ENCODE measurements at regions not wholly inside any gene's neighbourhood (a gene's known extent, or its start where the extent isn't known, plus 50 kb on each side); places are given as distances from the start of the nearest gene placed in this dataset.

- H3K4me1 ChIP-seq (ENCODE audit: insufficient read depth, low read length): no peaks in the 10 kb centered on the region
- no peak overlapping the region for H3K27ac ChIP-seq (ENCODE audit: low read depth, low read length)
- H3K36me3 ChIP-seq (ENCODE audit: insufficient read depth, low read length): no peaks in the 10 kb centered on the region
- no peak overlapping the region for H3K4me3 ChIP-seq (ENCODE audit: low read depth in 1 of 2, low read length in 2 of 2)
- no peaks in the 10 kb centered on the region for H3K27me3 ChIP-seq (ENCODE audit: control insufficient read depth in 1 of 2, insufficient read depth in 2 of 2, low read length in 2 of 2)
- H3K9ac ChIP-seq (ENCODE audit: low read length): no peak overlapping the region
- no peaks in the 10 kb centered on the region for H3K9me3 ChIP-seq (ENCODE audit: low read length)
Measured at GRCh38 chr2:16371751-16372150, 293.9 kb downstream of the CYRIA start.

GRCh38 chr2:16368951-16369350, 296.7 kb downstream of the CYRIA start:
- Histone ChIP-seq H3K4me1 (ENCODE audit: insufficient read depth, low read length) (no peaks in the 10 kb centered on the region), H3K27ac (ENCODE audit: low read depth, low read length) (no peak overlapping the region), H3K4me3 (ENCODE audit: low read depth in 1 of 2, low read length in 2 of 2) (no peak overlapping the region), H3K9ac (ENCODE audit: low read length) (no peak overlapping the region), H3K36me3 (ENCODE audit: insufficient read depth, low read length) (no peaks in the 10 kb centered on the region), H3K27me3 (ENCODE audit: control insufficient read depth in 1 of 2, insufficient read depth in 2 of 2, low read length in 2 of 2) (no peaks in the 10 kb centered on the region), H3K9me3 (ENCODE audit: low read length) (no peaks in the 10 kb centered on the region)

GRCh38 chr2:16368328-16368727, 297.3 kb downstream of the CYRIA start:
- no peak overlapping the region for H3K4me3 ChIP-seq (ENCODE audit: low read depth in 1 of 2, low read length in 2 of 2)
- no peaks in the 10 kb centered on the region for H3K9me3 ChIP-seq (ENCODE audit: low read length)
- H3K9ac ChIP-seq (ENCODE audit: low read length): no peak overlapping the region
- H3K4me1 ChIP-seq (ENCODE audit: insufficient read depth, low read length): no peaks in the 10 kb centered on the region
- no peaks in the 10 kb centered on the region for H3K36me3 ChIP-seq (ENCODE audit: insufficient read depth, low read length)
- H3K27me3 ChIP-seq (ENCODE audit: control insufficient read depth in 1 of 2, insufficient read depth in 2 of 2, low read length in 2 of 2): no peaks in the 10 kb centered on the region
- no peak overlapping the region for H3K27ac ChIP-seq (ENCODE audit: low read depth, low read length)

- H3K4me1 ChIP-seq (ENCODE audit: insufficient read depth, low read length): no peaks in the 10 kb centered on the region
- no peaks in the 10 kb centered on the region for H3K27me3 ChIP-seq (ENCODE audit: control insufficient read depth in 1 of 2, insufficient read depth in 2 of 2, low read length in 2 of 2)
- H3K27ac ChIP-seq (ENCODE audit: low read depth, low read length): no peak overlapping the region
- no peak overlapping the region for H3K9ac ChIP-seq (ENCODE audit: low read length)
- H3K4me3 ChIP-seq (ENCODE audit: low read depth in 1 of 2, low read length in 2 of 2): no peak overlapping the region
- H3K36me3 ChIP-seq (ENCODE audit: insufficient read depth, low read length): no peaks in the 10 kb centered on the region
- no peaks in the 10 kb centered on the region for H3K9me3 ChIP-seq (ENCODE audit: low read length)
Measured at GRCh38 chr2:16365366-16365765, 300.3 kb downstream of the CYRIA start.

GRCh38 chr2:16363581-16363980, 302.1 kb downstream of the CYRIA start:
- H3K9ac ChIP-seq (ENCODE audit: low read length): no peak overlapping the region
- no peaks in the 10 kb centered on the region for H3K27me3 ChIP-seq (ENCODE audit: control insufficient read depth in 1 of 2, insufficient read depth in 2 of 2, low read length in 2 of 2)
- no peaks in the 10 kb centered on the region for H3K36me3 ChIP-seq (ENCODE audit: insufficient read depth, low read length)
- no peak overlapping the region for H3K27ac ChIP-seq (ENCODE audit: low read depth, low read length)
- H3K9me3 ChIP-seq (ENCODE audit: low read length): no peaks in the 10 kb centered on the region
- no peaks in the 10 kb centered on the region for H3K4me1 ChIP-seq (ENCODE audit: insufficient read depth, low read length)
- H3K4me3 ChIP-seq (ENCODE audit: low read depth in 1 of 2, low read length in 2 of 2): no peak overlapping the region

GRCh38 chr2:16362611-16363010, 303.0 kb downstream of the CYRIA start:
- no peaks in the 10 kb centered on the region for H3K36me3 ChIP-seq (ENCODE audit: insufficient read depth, low read length)

GRCh38 chr2:16361261-16361995, 304.2 kb downstream of the CYRIA start:
- Histone ChIP-seq H3K9me3 (ENCODE audit: low read length) (no peaks in the 10 kb centered on the region), H3K36me3 (ENCODE audit: insufficient read depth, low read length) (no peaks in the 10 kb centered on the region), H3K4me1 (ENCODE audit: insufficient read depth, low read length) (no peaks in the 10 kb centered on the region), H3K27me3 (ENCODE audit: control insufficient read depth in 1 of 2, insufficient read depth in 2 of 2, low read length in 2 of 2) (no peaks in the 10 kb centered on the region), H3K27ac (ENCODE audit: low read depth, low read length) (no peak overlapping the region), H3K9ac (ENCODE audit: low read length) (no peak overlapping the region), H3K4me3 (ENCODE audit: low read depth in 1 of 2, low read length in 2 of 2) (no peak overlapping the region)

More at GRCh38 chr2:16362611-16363010, 303.0 kb downstream of the CYRIA start:
- H3K9me3 ChIP-seq (ENCODE audit: low read length): no peaks in the 10 kb centered on the region
- no peaks in the 10 kb centered on the region for H3K27me3 ChIP-seq (ENCODE audit: control insufficient read depth in 1 of 2, insufficient read depth in 2 of 2, low read length in 2 of 2)
- H3K27ac ChIP-seq (ENCODE audit: low read depth, low read length): no peak overlapping the region
- no peak overlapping the region for H3K4me3 ChIP-seq (ENCODE audit: low read depth in 1 of 2, low read length in 2 of 2)
- no peaks in the 10 kb centered on the region for H3K4me1 ChIP-seq (ENCODE audit: insufficient read depth, low read length)
- no peak overlapping the region for H3K9ac ChIP-seq (ENCODE audit: low read length)

GRCh38 chr2:16359961-16360360, 305.7 kb downstream of the CYRIA start:
- Histone ChIP-seq H3K9ac (ENCODE audit: low read length) (no peak overlapping the region), H3K9me3 (ENCODE audit: low read length) (no peaks in the 10 kb centered on the region)

GRCh38 chr2:16357188-16357587, 308.4 kb downstream of the CYRIA start:
- Histone ChIP-seq H3K27me3 (ENCODE audit: control insufficient read depth in 1 of 2, insufficient read depth in 2 of 2, low read length in 2 of 2) (no peaks in the 10 kb centered on the region), H3K27ac (ENCODE audit: low read depth, low read length) (no peak overlapping the region)

More at GRCh38 chr2:16359961-16360360, 305.7 kb downstream of the CYRIA start:
- H3K27ac ChIP-seq (ENCODE audit: low read depth, low read length): no peak overlapping the region
- no peaks in the 10 kb centered on the region for H3K4me1 ChIP-seq (ENCODE audit: insufficient read depth, low read length)
- H3K27me3 ChIP-seq (ENCODE audit: control insufficient read depth in 1 of 2, insufficient read depth in 2 of 2, low read length in 2 of 2): no peaks in the 10 kb centered on the region
- no peaks in the 10 kb centered on the region for H3K36me3 ChIP-seq (ENCODE audit: insufficient read depth, low read length)
- no peak overlapping the region for H3K4me3 ChIP-seq (ENCODE audit: low read depth in 1 of 2, low read length in 2 of 2)

GRCh38 chr2:16351541-16351940, 314.1 kb downstream of the CYRIA start:
- H3K9ac ChIP-seq (ENCODE audit: low read length): no peak overlapping the region
- no peaks in the 10 kb centered on the region for H3K27me3 ChIP-seq (ENCODE audit: control insufficient read depth in 1 of 2, insufficient read depth in 2 of 2, low read length in 2 of 2)
- no peak overlapping the region for H3K27ac ChIP-seq (ENCODE audit: low read depth, low read length)
- no peaks in the 10 kb centered on the region for H3K4me1 ChIP-seq (ENCODE audit: insufficient read depth, low read length)
- no peaks in the 10 kb centered on the region for H3K36me3 ChIP-seq (ENCODE audit: insufficient read depth, low read length)
- no peaks in the 10 kb centered on the region for H3K9me3 ChIP-seq (ENCODE audit: low read length)
- H3K4me3 ChIP-seq (ENCODE audit: low read depth in 1 of 2, low read length in 2 of 2): no peak overlapping the region

More at GRCh38 chr2:16357188-16357587, 308.4 kb downstream of the CYRIA start:
- no peaks in the 10 kb centered on the region for H3K36me3 ChIP-seq (ENCODE audit: insufficient read depth, low read length)
- H3K9ac ChIP-seq (ENCODE audit: low read length): no peak overlapping the region
- no peaks in the 10 kb centered on the region for H3K9me3 ChIP-seq (ENCODE audit: low read length)
- no peaks in the 10 kb centered on the region for H3K4me1 ChIP-seq (ENCODE audit: insufficient read depth, low read length)
- H3K4me3 ChIP-seq (ENCODE audit: low read depth in 1 of 2, low read length in 2 of 2): no peak overlapping the region

- Histone ChIP-seq H3K36me3 (ENCODE audit: insufficient read depth, low read length) (no peaks in the 10 kb centered on the region), H3K27me3 (ENCODE audit: control insufficient read depth in 1 of 2, insufficient read depth in 2 of 2, low read length in 2 of 2) (no peaks in the 10 kb centered on the region), H3K4me1 (ENCODE audit: insufficient read depth, low read length) (no peaks in the 10 kb centered on the region), H3K4me3 (ENCODE audit: low read depth in 1 of 2, low read length in 2 of 2) (no peak overlapping the region), H3K9ac (ENCODE audit: low read length) (no peak overlapping the region), H3K9me3 (ENCODE audit: low read length) (no peaks in the 10 kb centered on the region), H3K27ac (ENCODE audit: low read depth, low read length) (no peak overlapping the region)
Measured at GRCh38 chr2:16351137-16351536, 314.5 kb downstream of the CYRIA start.

- H3K36me3 ChIP-seq (ENCODE audit: insufficient read depth, low read length): no peaks in the 10 kb centered on the region
- no peak overlapping the region for H3K9ac ChIP-seq (ENCODE audit: low read length)
- H3K4me1 ChIP-seq (ENCODE audit: insufficient read depth, low read length): no peaks in the 10 kb centered on the region
- no peak overlapping the region for H3K27ac ChIP-seq (ENCODE audit: low read depth, low read length)
- H3K4me3 ChIP-seq (ENCODE audit: low read depth in 1 of 2, low read length in 2 of 2): no peak overlapping the region
- no peaks in the 10 kb centered on the region for H3K27me3 ChIP-seq (ENCODE audit: control insufficient read depth in 1 of 2, insufficient read depth in 2 of 2, low read length in 2 of 2)
- no peaks in the 10 kb centered on the region for H3K9me3 ChIP-seq (ENCODE audit: low read length)
Measured at GRCh38 chr2:16350211-16350610, 315.4 kb downstream of the CYRIA start.
